ENCODE measurements at regions not wholly inside any gene's neighbourhood (a gene's known extent, or its start where the extent isn't known, plus 50 kb on each side); places are given as distances from the start of the nearest gene placed in this dataset.

GRCh38 chr13:22196777-22197176 lies 525.9 kb downstream of the FGF9 start (continued):
- TF ChIP-seq, protein P1, sequence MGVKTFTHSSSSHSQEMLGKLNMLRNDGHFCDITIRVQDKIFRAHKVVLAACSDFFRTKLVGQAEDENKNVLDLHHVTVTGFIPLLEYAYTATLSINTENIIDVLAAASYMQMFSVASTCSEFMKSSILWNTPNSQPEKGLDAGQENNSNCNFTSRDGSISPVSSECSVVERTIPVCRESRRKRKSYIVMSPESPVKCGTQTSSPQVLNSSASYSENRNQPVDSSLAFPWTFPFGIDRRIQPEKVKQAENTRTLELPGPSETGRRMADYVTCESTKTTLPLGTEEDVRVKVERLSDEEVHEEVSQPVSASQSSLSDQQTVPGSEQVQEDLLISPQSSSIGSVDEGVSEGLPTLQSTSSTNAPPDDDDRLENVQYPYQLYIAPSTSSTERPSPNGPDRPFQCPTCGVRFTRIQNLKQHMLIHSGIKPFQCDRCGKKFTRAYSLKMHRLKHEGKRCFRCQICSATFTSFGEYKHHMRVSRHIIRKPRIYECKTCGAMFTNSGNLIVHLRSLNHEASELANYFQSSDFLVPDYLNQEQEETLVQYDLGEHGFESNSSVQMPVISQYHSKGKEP (tag by site-specific recombination; IDR thresholded peaks at IDR 0.05): no peak
- TF ChIP-seq SCRT1 (tag by site-specific recombination; IDR thresholded peaks at IDR 0.05; ENCODE audit: borderline replicate concordance): no peak
- TF ChIP-seq ZNF398 (tag by site-specific recombination; IDR thresholded peaks at IDR 0.05): no peak
- TF ChIP-seq REST (tag by site-specific recombination; IDR thresholded peaks at IDR 0.05): no peak
- TF ChIP-seq KLF8 (tag by site-specific recombination; IDR thresholded peaks at IDR 0.05): no peak

GRCh38 chr13:22198001-22198400 lies 527.1 kb downstream of the FGF9 start:
- ChIA-PET CTCF (no interaction called here), POLR2A (no interaction called here)
- no peak overlapping the region for H3K27ac ChIP-seq (ENCODE audit: extremely low read depth, low read depth, low read length)
- no peaks in the 10 kb centered on the region for H3K36me3 ChIP-seq (ENCODE audit: control insufficient read depth in 2 of 2, insufficient read depth in 1 of 2, low read length in 2 of 2)
- no peaks in the 10 kb centered on the region for H3K4me1 ChIP-seq (ENCODE audit: control insufficient read depth, insufficient read depth, low read length)
- no peak overlapping the region for H3K4me3 ChIP-seq (ENCODE audit: low read depth, low read length)
- no peaks in the 10 kb centered on the region for H3K9me3 ChIP-seq (ENCODE audit: control insufficient read depth, insufficient read depth, low read depth, low read length)
- TF ChIP-seq GLI2 (tag by site-specific recombination; IDR thresholded peaks at IDR 0.05; ENCODE audit: borderline replicate concordance, low read depth) (no peak), RBAK (tag by site-specific recombination; IDR thresholded peaks at IDR 0.05) (no peak), ZSCAN16 (tag by site-specific recombination; IDR thresholded peaks at IDR 0.05) (no peak), HOXD13 (CRISPR knock-in tag; IDR thresholded peaks at IDR 0.05; ENCODE audit: borderline replicate concordance) (no peak), SCRT1 (tag by site-specific recombination; IDR thresholded peaks at IDR 0.05; ENCODE audit: borderline replicate concordance) (no peak), ZNF791 (tag by site-specific recombination; IDR thresholded peaks at IDR 0.05) (no peak), ZBTB10 (tag by site-specific recombination; IDR thresholded peaks at IDR 0.05) (no peak)
- TF ChIP-seq, protein P2, sequence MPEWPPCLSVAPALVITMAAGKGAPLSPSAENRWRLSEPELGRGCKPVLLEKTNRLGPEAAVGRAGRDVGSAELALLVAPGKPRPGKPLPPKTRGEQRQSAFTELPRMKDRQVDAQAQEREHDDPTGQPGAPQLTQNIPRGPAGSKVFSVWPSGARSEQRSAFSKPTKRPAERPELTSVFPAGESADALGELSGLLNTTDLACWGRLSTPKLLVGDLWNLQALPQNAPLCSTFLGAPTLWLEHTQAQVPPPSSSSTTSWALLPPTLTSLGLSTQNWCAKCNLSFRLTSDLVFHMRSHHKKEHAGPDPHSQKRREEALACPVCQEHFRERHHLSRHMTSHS (tag by site-specific recombination; IDR thresholded peaks at IDR 0.05): no peak
- TF ChIP-seq, protein P3, sequence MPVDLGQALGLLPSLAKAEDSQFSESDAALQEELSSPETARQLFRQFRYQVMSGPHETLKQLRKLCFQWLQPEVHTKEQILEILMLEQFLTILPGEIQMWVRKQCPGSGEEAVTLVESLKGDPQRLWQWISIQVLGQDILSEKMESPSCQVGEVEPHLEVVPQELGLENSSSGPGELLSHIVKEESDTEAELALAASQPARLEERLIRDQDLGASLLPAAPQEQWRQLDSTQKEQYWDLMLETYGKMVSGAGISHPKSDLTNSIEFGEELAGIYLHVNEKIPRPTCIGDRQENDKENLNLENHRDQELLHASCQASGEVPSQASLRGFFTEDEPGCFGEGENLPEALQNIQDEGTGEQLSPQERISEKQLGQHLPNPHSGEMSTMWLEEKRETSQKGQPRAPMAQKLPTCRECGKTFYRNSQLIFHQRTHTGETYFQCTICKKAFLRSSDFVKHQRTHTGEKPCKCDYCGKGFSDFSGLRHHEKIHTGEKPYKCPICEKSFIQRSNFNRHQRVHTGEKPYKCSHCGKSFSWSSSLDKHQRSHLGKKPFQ (tag by site-specific recombination; IDR thresholded peaks at IDR 0.05): no peak
